VCaP (cell line): ENCODE measurements at regions not wholly inside any gene's neighbourhood (a gene's known extent, or its start where the extent isn't known, plus 50 kb on each side); places are given as distances from the start of the nearest gene placed in this dataset.
A peak's percentile ranks its signal among the peaks of the same experiment; 100 is the strongest.

Experiments used
- H3K27ac ChIP-seq: fragments of 450-650 bp; 2 replicates; pipeline ENCODE4 v1.5.1; 2017
- CTCF ChIP-seq: fragments of 450-650 bp; conservative IDR thresholded peaks from 2 replicates; pipeline ENCODE4 v1.5.1; 2017; ENCODE audit warnings: mild to moderate bottlenecking, moderate library complexity

GRCh38 chr7:52726986-52727385 is 308.4 kb upstream of the POM121L12 start:
- TF ChIP-seq CTCF: no peak
- no peak overlapping the region for H3K27ac ChIP-seq

DNA sequence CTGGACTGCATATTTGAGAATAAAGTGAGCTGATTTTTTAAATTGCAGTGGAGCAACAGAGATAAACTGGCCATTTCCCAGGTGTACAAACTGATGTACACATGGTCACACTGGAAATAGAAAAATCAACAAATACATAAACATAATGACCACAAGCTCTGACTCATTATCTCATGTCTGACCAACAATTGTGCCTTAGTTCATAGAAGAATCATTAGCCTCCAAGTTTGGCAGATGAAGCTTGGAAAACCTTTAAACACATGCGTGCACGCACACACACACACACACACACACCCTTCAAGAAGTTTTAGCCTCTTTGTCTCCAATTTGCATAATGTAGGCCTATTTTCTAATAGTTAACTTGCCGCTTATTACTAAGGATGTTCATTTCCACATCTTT is 308.9 kb upstream of the POM121L12 start:
- H3K27ac ChIP-seq: no peak overlapping the region
- TF ChIP-seq CTCF: no peak

DNA sequence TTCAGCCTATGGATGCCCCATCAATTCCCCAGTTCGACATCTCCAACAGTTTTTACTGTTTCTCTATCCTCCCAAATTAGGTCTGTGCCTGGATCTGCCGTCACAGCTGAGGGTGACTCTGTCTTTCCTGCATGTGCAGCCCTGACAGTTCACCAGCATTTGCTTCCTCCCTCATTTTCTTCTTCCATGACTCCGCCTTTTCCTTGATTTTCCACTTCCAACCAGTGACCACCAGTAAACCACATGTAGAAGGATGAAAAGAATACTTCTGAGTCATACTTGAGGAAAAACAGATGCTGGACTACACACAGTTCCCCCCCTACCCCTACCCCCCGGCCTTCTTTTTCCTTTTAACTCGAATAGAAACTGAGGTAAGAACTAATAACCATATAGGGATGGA is 311.8 kb upstream of the POM121L12 start:
- no peak overlapping the region for H3K27ac ChIP-seq
- TF ChIP-seq CTCF: no peak

DNA sequence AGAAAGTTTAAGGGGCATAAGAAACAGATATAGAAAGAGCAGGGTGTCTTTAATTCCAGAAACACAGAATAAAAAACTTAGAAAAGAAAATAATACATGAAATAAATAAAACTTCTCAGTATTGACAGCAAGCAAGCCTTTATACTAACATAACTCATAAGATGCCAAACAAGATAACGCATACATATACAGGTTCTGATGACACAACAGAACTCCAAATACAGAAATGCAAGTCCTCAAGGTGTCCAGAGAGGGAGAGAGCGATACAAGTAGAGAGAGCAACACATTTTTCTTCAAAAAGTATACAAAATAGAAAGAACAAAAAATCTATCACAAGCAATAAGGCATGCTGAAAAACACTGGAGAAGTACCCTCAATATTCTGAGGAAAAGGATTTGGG is 314.6 kb upstream of the POM121L12 start:
- no peak for TF ChIP-seq CTCF
- peak overlapping the region; percentile 61; the same call in 1 of the 2 replicates for H3K27ac ChIP-seq

DNA sequence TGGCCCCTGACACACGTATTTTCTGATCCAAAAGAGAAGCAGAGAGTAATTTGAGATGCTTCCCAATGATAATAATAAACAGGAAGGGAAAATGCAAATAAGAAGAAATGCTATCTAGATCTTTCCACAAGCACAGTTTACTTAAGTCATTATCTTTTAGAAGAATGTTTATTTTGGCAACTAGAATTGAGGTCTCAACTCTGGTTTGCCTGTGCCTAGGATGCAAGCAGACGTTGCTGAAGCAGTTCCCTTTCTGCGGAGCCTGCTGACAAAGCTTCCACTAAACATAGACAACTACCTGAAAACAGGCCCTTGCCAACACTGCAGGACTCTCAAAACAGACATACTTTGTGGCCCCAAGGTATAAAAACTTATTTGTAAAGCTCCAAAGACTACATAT is 315.8 kb upstream of the POM121L12 start:
- peak overlapping the region; percentile 61 for H3K27ac ChIP-seq

GRCh38 chr7:52715701-52716100 is 319.7 kb upstream of the POM121L12 start:
- no peak for TF ChIP-seq CTCF

More for the DNA sequence above, 315.8 kb upstream of the POM121L12 start:
- TF ChIP-seq CTCF: no peak

DNA sequence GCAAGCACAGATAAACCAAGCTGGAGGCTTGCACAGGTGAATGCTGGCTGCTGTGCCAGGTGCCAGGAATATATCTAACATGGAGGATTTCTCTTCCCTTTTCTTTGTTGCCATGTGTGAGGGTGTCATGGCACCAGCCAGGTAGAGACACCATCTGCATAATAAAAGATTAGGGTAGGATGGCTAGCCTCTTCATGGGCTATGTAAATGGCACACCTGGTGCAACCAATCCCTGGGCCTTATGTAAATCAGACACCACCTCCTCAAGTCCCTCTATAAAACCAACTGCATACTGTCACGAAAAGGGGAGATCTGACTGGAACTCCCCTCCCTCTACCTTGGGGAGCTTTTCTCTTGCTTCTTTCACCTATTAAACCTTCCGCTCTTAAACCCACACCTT is 322.5 kb upstream of the POM121L12 start:
- H3K27ac ChIP-seq: no peak overlapping the region
- no peak for TF ChIP-seq CTCF

More at GRCh38 chr7:52715701-52716100, 319.7 kb upstream of the POM121L12 start:
- no peak overlapping the region for H3K27ac ChIP-seq

- TF ChIP-seq CTCF: no peak
- no peak overlapping the region for H3K27ac ChIP-seq
Measured at GRCh38 chr7:52711951-52712350, 323.5 kb upstream of the POM121L12 start.
